Smooth muscle cell (in vitro differentiated cells): ENCODE measurements at regions not wholly inside any gene's neighbourhood (a gene's known extent, or its start where the extent isn't known, plus 50 kb on each side); places are given as distances from the start of the nearest gene placed in this dataset.
A peak's percentile ranks its signal among the peaks of the same experiment; 100 is the strongest.

ENCODE experiments used
- DNase-seq: peaks from one replicate; lab custom pipeline; 2025; ENCODE audit not compliant: unreplicated experiment; lab: John Stamatoyannopoulos, UW
- H2AFZ ChIP-seq: fragments of 200-600 bp; sonication (generic); 2 replicates; pipeline ENCODE4 v1.6.0; 2016; ENCODE audit warnings: antibody characterized with exemption, low read depth, mild to moderate bottlenecking
- H3F3A ChIP-seq: fragments of 200-600 bp; sonication (generic); 2 replicates; pipeline ENCODE4 v1.6.0; 2017; ENCODE audit warnings: antibody characterized with exemption, low read depth
- H3K27ac ChIP-seq: fragments of 200-600 bp; sonication (generic); 2 replicates; pipeline ENCODE4 v1.5.1; 2016; ENCODE audit warnings: low read depth, mild to moderate bottlenecking
- H3K27me3 ChIP-seq: fragments of 200-600 bp; sonication (generic); 2 replicates; pipeline ENCODE4 v1.6.1; 2016; ENCODE audit warnings: low read depth, mild to moderate bottlenecking
- H3K36me3 ChIP-seq: fragments of 200-600 bp; sonication (generic); 2 replicates; pipeline ENCODE4 v1.5.1; 2016; ENCODE audit warnings: low read depth
- H3K4me1 ChIP-seq: fragments of 200-600 bp; sonication (generic); 2 replicates; pipeline ENCODE4 v1.5.1; 2016; ENCODE audit warnings: low read depth
- H3K4me2 ChIP-seq: fragments of 200-600 bp; sonication (generic); 2 replicates; pipeline ENCODE4 v1.6.0; 2016; ENCODE audit warnings: mild to moderate bottlenecking
- H3K4me3 ChIP-seq: fragments of 200-600 bp; sonication (generic); 2 replicates; pipeline ENCODE4 v1.5.1; 2016; ENCODE audit warnings: mild to moderate bottlenecking
- H3K79me2 ChIP-seq: fragments of 200-600 bp; sonication (generic); 2 replicates; pipeline ENCODE4 v1.6.0; 2016; ENCODE audit warnings: low read depth, mild to moderate bottlenecking
- H3K9ac ChIP-seq: fragments of 200-600 bp; sonication (generic); 2 replicates; pipeline ENCODE4 v1.6.0; 2016; ENCODE audit warnings: low read depth
- H3K9me3 ChIP-seq: fragments of 200-600 bp; sonication (generic); replicated peaks from 2 replicates; pipeline ENCODE4 v1.5.1; 2016; ENCODE audit warnings: low read depth
- H4K20me1 ChIP-seq: fragments of 200-600 bp; sonication (generic); 2 replicates; pipeline ENCODE4 v1.6.0; 2016; ENCODE audit warnings: low read depth
- WGBS: methylation state at CpG from one replicate; pipeline ENCODE4 v1.1.7; 2016; ENCODE audit warnings: low lambda C conversion rate; 5-methylcytosine and 5-hydroxymethylcytosine counted together
- TF ChIP-seq, protein P1 (sequence below): fragments of 200-600 bp; sonication (generic); IDR thresholded peaks from 2 replicates; pipeline ENCODE4 v1.5.1; 2017; ENCODE audit warnings: borderline replicate concordance, mild to moderate bottlenecking, antibody characterized with exemption; ENCODE audit not compliant: insufficient read depth, poor library complexity, severe bottlenecking

- 91% methylated on average over 6 of the region's 6 CpGs for WGBS
- TF ChIP-seq, protein P1, sequence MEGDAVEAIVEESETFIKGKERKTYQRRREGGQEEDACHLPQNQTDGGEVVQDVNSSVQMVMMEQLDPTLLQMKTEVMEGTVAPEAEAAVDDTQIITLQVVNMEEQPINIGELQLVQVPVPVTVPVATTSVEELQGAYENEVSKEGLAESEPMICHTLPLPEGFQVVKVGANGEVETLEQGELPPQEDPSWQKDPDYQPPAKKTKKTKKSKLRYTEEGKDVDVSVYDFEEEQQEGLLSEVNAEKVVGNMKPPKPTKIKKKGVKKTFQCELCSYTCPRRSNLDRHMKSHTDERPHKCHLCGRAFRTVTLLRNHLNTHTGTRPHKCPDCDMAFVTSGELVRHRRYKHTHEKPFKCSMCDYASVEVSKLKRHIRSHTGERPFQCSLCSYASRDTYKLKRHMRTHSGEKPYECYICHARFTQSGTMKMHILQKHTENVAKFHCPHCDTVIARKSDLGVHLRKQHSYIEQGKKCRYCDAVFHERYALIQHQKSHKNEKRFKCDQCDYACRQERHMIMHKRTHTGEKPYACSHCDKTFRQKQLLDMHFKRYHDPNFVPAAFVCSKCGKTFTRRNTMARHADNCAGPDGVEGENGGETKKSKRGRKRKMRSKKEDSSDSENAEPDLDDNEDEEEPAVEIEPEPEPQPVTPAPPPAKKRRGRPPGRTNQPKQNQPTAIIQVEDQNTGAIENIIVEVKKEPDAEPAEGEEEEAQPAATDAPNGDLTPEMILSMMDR = no peak
- no peak overlapping the region for H2AFZ ChIP-seq
- no peaks in the 10 kb centered on the region for H3F3A ChIP-seq
- no peak for DNase-seq
- no peak overlapping the region for H3K27ac ChIP-seq
- H3K4me2 ChIP-seq = no peak overlapping the region
- H3K27me3 ChIP-seq = no peaks in the 10 kb centered on the region
- H3K4me1 ChIP-seq = no peaks in the 10 kb centered on the region
- H3K4me3 ChIP-seq = no peak overlapping the region
- H3K79me2 ChIP-seq = no peaks in the 10 kb centered on the region
- H3K36me3 ChIP-seq = no peaks in the 10 kb centered on the region
- H3K9ac ChIP-seq = no peak overlapping the region
- H3K9me3 ChIP-seq = no peaks in the 10 kb centered on the region
- no peaks in the 10 kb centered on the region for H4K20me1 ChIP-seq
Observed at GRCh38 chr14:54285030-54285429, 111.8 kb upstream of the CDKN3 start.

GRCh38 chr14:54291491-54292191, 105.2 kb upstream of the CDKN3 start:
- Histone ChIP-seq H3K4me2 (peak overlapping the region; percentile 39), H3K9me3 (no peaks in the 10 kb centered on the region), H3K4me1 (peaks cover 15% of the 10 kb centered on the region), H4K20me1 (no peaks in the 10 kb centered on the region), H3K4me3 (no peak overlapping the region), H3K27ac (no peak overlapping the region), H3F3A (no peaks in the 10 kb centered on the region), H3K27me3 (no peaks in the 10 kb centered on the region), H3K36me3 (no peaks in the 10 kb centered on the region), H3K79me2 (no peaks in the 10 kb centered on the region), H2AFZ (peak overlapping the region; percentile 44), H3K9ac (no peak overlapping the region)
- TF ChIP-seq, protein P1 = no peak
- WGBS = 4% methylated on average over 11 of the region's 11 CpGs
- no peak for DNase-seq

DNA sequence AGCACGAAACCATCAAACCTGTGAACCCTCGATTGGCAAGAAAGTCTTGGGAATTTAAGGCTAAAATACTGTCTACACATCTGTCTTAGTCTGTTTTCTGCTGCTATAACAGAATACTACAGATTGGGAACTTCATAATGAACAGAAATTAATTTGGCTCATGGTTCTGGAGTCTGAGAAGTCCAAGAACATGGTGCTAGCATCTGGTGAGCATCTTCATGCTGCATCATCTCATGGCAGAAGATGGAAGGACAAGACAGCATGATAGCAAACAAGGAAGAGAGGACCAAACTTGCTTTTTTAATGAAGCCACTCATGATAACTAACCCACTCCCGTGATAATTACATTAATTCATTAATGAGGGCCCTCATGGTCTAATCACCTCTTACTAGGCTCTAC, 102.0 kb upstream of the CDKN3 start:
- Histone ChIP-seq H3K4me1 (peaks cover 15% of the 10 kb centered on the region), H3K4me2 (no peak overlapping the region), H3K4me3 (no peak overlapping the region), H3K79me2 (no peaks in the 10 kb centered on the region), H4K20me1 (no peaks in the 10 kb centered on the region), H3F3A (no peaks in the 10 kb centered on the region), H3K9ac (no peak overlapping the region), H2AFZ (no peak overlapping the region), H3K36me3 (no peaks in the 10 kb centered on the region), H3K27ac (no peak overlapping the region), H3K9me3 (no peaks in the 10 kb centered on the region), H3K27me3 (no peaks in the 10 kb centered on the region)
- TF ChIP-seq, protein P1 = no peak
- DNase-seq = no peak
- 94% methylated on average over 3 of the region's 3 CpGs for WGBS
